ENCODE measurements at regions not wholly inside any gene's neighbourhood (a gene's known extent, or its start where the extent isn't known, plus 50 kb on each side); places are given as distances from the start of the nearest gene placed in this dataset.

DNA sequence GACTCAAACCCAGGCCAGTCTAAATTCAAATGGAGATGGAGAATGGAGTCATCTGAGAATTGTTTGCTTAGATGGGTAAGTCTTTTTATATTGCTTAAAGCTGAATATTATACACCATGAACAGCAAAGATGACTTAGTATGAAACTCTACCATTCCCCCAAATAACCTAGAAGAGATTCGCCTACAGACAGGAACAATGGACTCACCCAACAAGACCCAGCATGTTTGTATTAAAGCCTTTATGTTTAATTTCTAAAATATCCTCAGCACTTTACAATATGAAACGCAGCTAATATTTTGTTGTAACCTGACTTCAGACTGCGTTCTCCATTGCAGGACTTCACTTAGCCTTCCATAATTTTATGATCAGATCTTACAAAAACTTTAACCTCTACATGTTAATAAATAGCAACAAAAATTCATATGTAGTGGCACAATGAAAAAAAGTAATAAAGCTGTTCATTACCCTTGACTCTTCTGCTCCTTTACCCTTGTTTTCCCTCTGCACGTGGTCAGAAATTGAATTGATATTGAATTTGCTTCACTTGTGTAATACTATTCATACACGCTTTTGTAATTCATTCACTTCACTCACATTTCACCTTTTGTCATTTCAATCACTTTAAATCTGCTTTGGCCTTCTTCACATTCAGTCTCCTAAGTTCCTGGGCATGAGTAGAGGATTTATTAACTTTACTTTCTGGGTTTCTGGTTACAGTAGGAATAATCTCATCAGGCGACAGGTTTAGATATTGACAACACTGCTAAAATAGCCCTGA lies 177.3 kb upstream of the PTBP2 start:
- in situ Hi-C loops (cut with MboI; ENCODE audit: low pct_unique_long_range_greater_than_20kb, low sequenced_read_pairs, unreplicated experiment): no loop called here
- no peak for DNase-seq (ENCODE audit: low spot score)
- TF ChIP-seq, protein P1, sequence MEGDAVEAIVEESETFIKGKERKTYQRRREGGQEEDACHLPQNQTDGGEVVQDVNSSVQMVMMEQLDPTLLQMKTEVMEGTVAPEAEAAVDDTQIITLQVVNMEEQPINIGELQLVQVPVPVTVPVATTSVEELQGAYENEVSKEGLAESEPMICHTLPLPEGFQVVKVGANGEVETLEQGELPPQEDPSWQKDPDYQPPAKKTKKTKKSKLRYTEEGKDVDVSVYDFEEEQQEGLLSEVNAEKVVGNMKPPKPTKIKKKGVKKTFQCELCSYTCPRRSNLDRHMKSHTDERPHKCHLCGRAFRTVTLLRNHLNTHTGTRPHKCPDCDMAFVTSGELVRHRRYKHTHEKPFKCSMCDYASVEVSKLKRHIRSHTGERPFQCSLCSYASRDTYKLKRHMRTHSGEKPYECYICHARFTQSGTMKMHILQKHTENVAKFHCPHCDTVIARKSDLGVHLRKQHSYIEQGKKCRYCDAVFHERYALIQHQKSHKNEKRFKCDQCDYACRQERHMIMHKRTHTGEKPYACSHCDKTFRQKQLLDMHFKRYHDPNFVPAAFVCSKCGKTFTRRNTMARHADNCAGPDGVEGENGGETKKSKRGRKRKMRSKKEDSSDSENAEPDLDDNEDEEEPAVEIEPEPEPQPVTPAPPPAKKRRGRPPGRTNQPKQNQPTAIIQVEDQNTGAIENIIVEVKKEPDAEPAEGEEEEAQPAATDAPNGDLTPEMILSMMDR (IDR thresholded peaks at IDR 0.05; ENCODE audit: extremely low read depth, insufficient read depth, missing control alignments): no peak

GRCh38 chr1:96544831-96545221 lies 176.8 kb upstream of the PTBP2 start:
- in situ Hi-C loops (cut with MboI; ENCODE audit: low pct_unique_long_range_greater_than_20kb, low sequenced_read_pairs, unreplicated experiment): no loop called here
- TF ChIP-seq, protein P1 (IDR thresholded peaks at IDR 0.05; ENCODE audit: extremely low read depth, insufficient read depth, missing control alignments): no peak
- no peak for DNase-seq (ENCODE audit: low spot score)

DNA sequence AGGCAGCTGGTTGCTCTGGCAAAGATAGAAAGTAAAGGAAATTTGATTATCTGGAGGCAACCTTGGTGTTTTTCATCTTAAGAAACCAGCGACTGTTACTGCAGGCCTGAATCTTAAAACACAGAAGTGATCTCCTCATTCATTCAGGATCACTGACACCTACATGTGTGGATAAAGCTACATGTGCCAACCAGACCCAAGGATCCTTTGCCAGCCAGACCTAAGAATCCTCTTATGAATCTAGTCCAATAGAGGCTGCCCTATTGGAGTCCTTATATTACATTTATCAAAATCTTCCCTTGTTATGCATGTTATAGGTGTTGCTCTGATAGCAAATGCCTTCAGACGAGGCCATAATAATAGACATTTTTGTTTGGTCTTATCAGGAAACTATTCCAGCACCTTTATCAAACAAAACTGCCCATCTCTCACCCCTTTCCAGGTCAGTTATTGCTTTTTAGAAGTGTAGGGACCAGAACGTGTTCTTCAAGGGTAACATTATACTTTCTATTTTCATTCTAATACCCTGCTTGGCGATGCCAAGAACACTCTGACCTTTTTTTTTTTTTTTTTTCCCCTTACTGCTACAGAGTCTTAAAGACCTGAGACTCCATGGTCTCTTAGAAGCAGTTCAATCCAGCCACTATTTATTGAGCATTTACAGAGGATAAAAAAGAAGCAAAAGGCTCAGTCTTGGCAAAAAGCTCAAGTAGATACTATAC lies 175.5 kb upstream of the PTBP2 start:
- DNase-seq (ENCODE audit: low spot score): no peak
- TF ChIP-seq, protein P1 (IDR thresholded peaks at IDR 0.05; ENCODE audit: extremely low read depth, insufficient read depth, missing control alignments): no peak
- in situ Hi-C loops (cut with MboI; ENCODE audit: low pct_unique_long_range_greater_than_20kb, low sequenced_read_pairs, unreplicated experiment): no loop called here

GRCh38 chr1:96550061-96550460 lies 171.5 kb upstream of the PTBP2 start:
- TF ChIP-seq, protein P1 (IDR thresholded peaks at IDR 0.05; ENCODE audit: extremely low read depth, insufficient read depth, missing control alignments): no peak
- in situ Hi-C loops (cut with MboI; ENCODE audit: low pct_unique_long_range_greater_than_20kb, low sequenced_read_pairs, unreplicated experiment): no loop called here
- DNase-seq (ENCODE audit: low spot score): no peak

DNA sequence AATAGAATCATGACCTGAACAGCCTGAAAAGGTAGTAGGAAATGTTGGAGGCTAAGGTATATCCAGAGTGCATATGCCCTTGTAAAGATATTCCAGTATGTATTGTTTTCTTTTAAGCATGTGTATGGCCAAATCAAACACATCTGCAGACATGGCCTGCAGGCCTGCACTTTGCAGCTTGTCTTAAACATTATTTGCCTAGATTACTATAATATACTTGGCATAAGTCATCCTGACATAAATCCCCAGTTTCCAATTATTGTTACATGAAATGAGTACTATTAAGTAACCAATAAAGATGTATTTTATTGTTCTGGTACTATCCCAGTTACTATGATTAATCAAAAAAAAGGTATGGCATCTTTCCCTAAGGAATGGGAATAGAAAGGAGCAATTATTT lies 169.1 kb upstream of the PTBP2 start:
- DNase-seq (ENCODE audit: low spot score): no peak
- TF ChIP-seq, protein P1 (IDR thresholded peaks at IDR 0.05; ENCODE audit: extremely low read depth, insufficient read depth, missing control alignments): no peak
- in situ Hi-C loops (cut with MboI; ENCODE audit: low pct_unique_long_range_greater_than_20kb, low sequenced_read_pairs, unreplicated experiment): no loop called here

DNA sequence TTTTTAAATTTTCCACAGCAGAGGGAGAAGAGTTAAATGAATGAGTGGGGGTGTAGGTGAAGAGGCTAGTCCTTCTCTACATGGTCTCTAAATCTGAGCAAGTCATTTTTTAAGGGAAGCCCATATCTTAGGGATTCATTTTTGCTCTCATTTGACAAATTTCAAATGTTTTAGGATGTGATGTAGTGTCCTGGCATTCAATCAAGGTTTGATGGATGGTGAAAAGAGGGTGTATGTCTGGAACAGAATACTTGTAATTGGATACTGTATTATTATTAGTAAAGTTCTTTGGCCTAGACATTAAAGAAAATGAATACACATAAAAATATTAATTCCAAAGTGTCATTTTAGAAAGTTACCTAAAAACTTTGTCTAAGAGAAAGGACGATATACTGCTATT lies 167.8 kb upstream of the PTBP2 start:
- TF ChIP-seq, protein P1 (IDR thresholded peaks at IDR 0.05; ENCODE audit: extremely low read depth, insufficient read depth, missing control alignments): no peak

More for the DNA sequence above, 167.8 kb upstream of the PTBP2 start:
- in situ Hi-C loops (cut with MboI; ENCODE audit: low pct_unique_long_range_greater_than_20kb, low sequenced_read_pairs, unreplicated experiment): no loop called here
- DNase-seq (ENCODE audit: low spot score): no peak
